ENCODE measurements at regions not wholly inside any gene's neighbourhood (a gene's known extent, or its start where the extent isn't known, plus 50 kb on each side); places are given as distances from the start of the nearest gene placed in this dataset.

GRCh38 chr5:4148009-4148408, 552.4 kb downstream of the IRX1 start:
- H2BK120ac ChIP-seq (ENCODE audit: low read depth, low read length, poor library complexity, severe bottlenecking) = no peak overlapping the region
- WGBS (ENCODE audit: extremely low coverage, insufficient read length, low lambda C conversion rate) = no CpG with 5 or more reads among the region's 3 CpGs

More at GRCh38 chr5:4148009-4148408, 552.4 kb downstream of the IRX1 start:
- Histone ChIP-seq H3K4ac (ENCODE audit: low read depth, low read length) (no peak overlapping the region), H2AK5ac (ENCODE audit: insufficient read length, low read length) (no peak overlapping the region), H4K8ac (replicated peaks; ENCODE audit: insufficient read length, low read depth, low read length) (no peak overlapping the region), H4K5ac (ENCODE audit: insufficient read length, low read depth, low read length) (no peak overlapping the region), H3K79me1 (ENCODE audit: insufficient read depth, low read depth, low read length, poor library complexity, severe bottlenecking) (no peaks in the 10 kb centered on the region), H3K27ac (ENCODE audit: insufficient read length, low read depth, low read length) (no peak overlapping the region), H3K9me3 (ENCODE audit: control insufficient read depth, low read depth, low read length) (no peaks in the 10 kb centered on the region), H3K4me2 (ENCODE audit: insufficient read depth, insufficient read length, low read length) (no peak overlapping the region), H3K14ac (ENCODE audit: insufficient read depth, low read length) (no peak overlapping the region), H3K4me1 (ENCODE audit: insufficient read depth, low read length) (no peaks in the 10 kb centered on the region), H3K79me2 (ENCODE audit: insufficient read depth, low read length) (no peaks in the 10 kb centered on the region), H2AFZ (ENCODE audit: low read length) (no peak overlapping the region), H3K56ac (ENCODE audit: insufficient read length, low read depth, low read length) (no peak overlapping the region), H2BK12ac (ENCODE audit: insufficient read length, low read depth, low read length) (no peak overlapping the region), H2BK5ac (ENCODE audit: insufficient read length, low read length) (no peak overlapping the region), H4K91ac (ENCODE audit: insufficient read length, low read depth, low read length) (no peak overlapping the region), H3K9ac (ENCODE audit: extremely low read depth, insufficient read length, low read length) (no peak overlapping the region), H4K20me1 (ENCODE audit: control insufficient read depth, insufficient read depth, insufficient read length) (no peaks in the 10 kb centered on the region), H3K18ac (ENCODE audit: insufficient read length, low read depth, low read length) (no peak overlapping the region), H3K23ac (ENCODE audit: insufficient read length, low read depth, low read length) (no peak overlapping the region), H3K27me3 (ENCODE audit: insufficient read depth, low read length) (no peaks in the 10 kb centered on the region), H3K23me2 (ENCODE audit: insufficient read length, low read depth, low read length, poor library complexity, severe bottlenecking) (no peaks in the 10 kb centered on the region), H2BK15ac (ENCODE audit: low read depth, low read length) (no peak overlapping the region), H3T11ph (ENCODE audit: low read length) (no peak overlapping the region), H2BK20ac (ENCODE audit: low read depth, low read length, poor library complexity, severe bottlenecking) (no peak overlapping the region)
- no peak for TF ChIP-seq CTCF (conservative IDR thresholded peaks at IDR 0.05)
- DNase-seq = no peak
- Mint-ChIP-seq H3K27me3 (ENCODE audit: low read depth) (no peaks in the 10 kb centered on the region), H3K27ac (no peak overlapping the region), H3K4me1 (peaks cover 10 to 11% of the 10 kb centered on the region in 2 experiments), H3K36me3 (ENCODE audit: insufficient read depth in 1 of 3, low read depth in 3 of 3) (no peaks in the 10 kb centered on the region), H3K9me3 (no peaks in the 10 kb centered on the region), H3K4me3 (no peak overlapping the region)

Measured in H9 (cell line).